IMR-90 (cell line): ENCODE measurements at regions not wholly inside any gene's neighbourhood (a gene's known extent, or its start where the extent isn't known, plus 50 kb on each side); places are given as distances from the start of the nearest gene placed in this dataset.

ENCODE experiments used
- ATAC-seq: fragments of 200-7000 bp; cut with Tn5 transposase; 2 replicates; pipeline ENCODE4 v1.9.1; 2020; ENCODE audit warnings: low read depth, mild to moderate bottlenecking, moderate library complexity
- BruUV-seq: library from RNA; stranded (reverse); fragments of 400-500 nt; replicated peaks from 2 replicates; lab custom pipeline; 2021; lab: Mats Ljungman, UMichigan
- CTCF ChIA-PET: fragments of 300-600 bp; formaldehyde crosslinking; extraction: SDS; loops from one replicate; lab custom pipeline; 2021; ENCODE audit warnings: antibody characterized with exemption; lab: Yijun Ruan, JAX
- POLR2A ChIA-PET: fragments of 300-600 bp; sonication (Branson Sonifier 250); formaldehyde crosslinking; loops from one replicate; lab custom pipeline; 2022; ENCODE audit warnings: antibody characterized with exemption; ENCODE audit not compliant: unreplicated experiment; lab: Charles Lee
- DNase-seq: peaks from one replicate; pipeline ENCODE4 v3.0.0; 2013
- H2AFZ ChIP-seq: replicated peaks from 2 replicates; pipeline ENCODE3; 2013; ENCODE audit warnings: low read length, mild to moderate bottlenecking; ENCODE audit not compliant: poor library complexity
- H2AK5ac ChIP-seq: 2 replicates; pipeline ENCODE4 v1.6.1; 2013; ENCODE audit warnings: low read depth, low read length, inconsistent platforms
- H2AK9ac ChIP-seq: replicated peaks from 2 replicates; pipeline ENCODE3; 2013; ENCODE audit warnings: mild to moderate bottlenecking, low read depth, low read length, moderate library complexity; ENCODE audit not compliant: poor library complexity
- H2BK120ac ChIP-seq: 2 replicates; pipeline ENCODE4 v1.6.1; 2013; ENCODE audit warnings: low read depth, low read length, inconsistent platforms
- H2BK15ac ChIP-seq: 3 replicates; pipeline ENCODE4 v1.6.1; 2013; ENCODE audit warnings: low read depth, low read length, inconsistent platforms
- H2BK20ac ChIP-seq: 2 replicates; pipeline ENCODE4 v1.6.1; 2013; ENCODE audit warnings: low read depth, mild to moderate bottlenecking, inconsistent platforms, low read length, moderate library complexity
- H2BK5ac ChIP-seq: 2 replicates; pipeline ENCODE4 v1.6.1; 2013; ENCODE audit warnings: mild to moderate bottlenecking, low read depth, low read length, inconsistent platforms; ENCODE audit not compliant: poor library complexity, severe bottlenecking
- H3K14ac ChIP-seq: replicated peaks from 2 replicates; pipeline ENCODE4 v1.6.1; 2013; ENCODE audit warnings: low read depth, low read length, inconsistent platforms
- H3K18ac ChIP-seq: 2 replicates; pipeline ENCODE4 v1.6.1; 2013; ENCODE audit warnings: low read depth, low read length, control low read depth
- H3K23ac ChIP-seq: 2 replicates; pipeline ENCODE4 v1.6.1; 2013; ENCODE audit warnings: low read depth, low read length, inconsistent platforms
- H3K27ac ChIP-seq: 2 replicates; pipeline ENCODE4 v1.5.1; 2013; ENCODE audit warnings: mild to moderate bottlenecking, control low read depth, low read length; ENCODE audit not compliant: insufficient read depth
- H3K27me3 ChIP-seq: 2 replicates; pipeline ENCODE4 v1.6.1; 2013; ENCODE audit warnings: low read length; ENCODE audit not compliant: control insufficient read depth, insufficient read depth
- H3K36me3 ChIP-seq: 2 replicates; pipeline ENCODE4 v1.6.1; 2013; ENCODE audit warnings: low read length, mixed read lengths; ENCODE audit not compliant: control insufficient read depth, insufficient read depth
- H3K4ac ChIP-seq: 2 replicates; pipeline ENCODE4 v1.6.1; 2013; ENCODE audit warnings: low read depth, low read length, inconsistent platforms
- H3K4me1 ChIP-seq: 2 replicates; pipeline ENCODE4 v1.6.1; 2013; ENCODE audit warnings: low read length, mixed read lengths; ENCODE audit not compliant: control insufficient read depth, insufficient read depth
- H3K4me2 ChIP-seq: 2 replicates; pipeline ENCODE4 v1.6.1; 2013; ENCODE audit warnings: low read depth, mild to moderate bottlenecking, control low read depth, low read length, moderate library complexity
- H3K4me3 ChIP-seq: 2 replicates; pipeline ENCODE4 v1.5.1; 2013; ENCODE audit warnings: low read depth, mild to moderate bottlenecking, control low read depth, low read length, moderate library complexity; ENCODE audit not compliant: insufficient read depth
- H3K56ac ChIP-seq: 2 replicates; pipeline ENCODE4 v1.6.1; 2013; ENCODE audit warnings: low read length, inconsistent platforms; ENCODE audit not compliant: insufficient read depth; ENCODE audit errors: extremely low read depth
- H3K79me1 ChIP-seq, 2 experiments: 2 replicates each; pipeline ENCODE4 v1.6.1; 2013; ENCODE audit warnings: low read length in 2 of 2, inconsistent platforms in 1 of 2, low read depth in 1 of 2
- H3K9ac ChIP-seq: 2 replicates; pipeline ENCODE4 v1.6.1; 2013; ENCODE audit warnings: low read depth, low read length, control low read depth
- H3K9me1 ChIP-seq: 2 replicates; pipeline ENCODE4 v1.6.1; 2013; ENCODE audit warnings: low read length, inconsistent platforms; ENCODE audit not compliant: insufficient read depth
- H3K9me3 ChIP-seq: 2 replicates; pipeline ENCODE4 v1.6.1; 2013; ENCODE audit warnings: low read length; ENCODE audit not compliant: control insufficient read depth, insufficient read depth
- H4K20me1 ChIP-seq: 2 replicates; pipeline ENCODE4 v1.6.1; 2013; ENCODE audit warnings: low read length, inconsistent platforms; ENCODE audit not compliant: insufficient read depth
- H4K5ac ChIP-seq: 2 replicates; pipeline ENCODE4 v1.6.1; 2013; ENCODE audit warnings: mild to moderate bottlenecking, low read depth, low read length, control low read depth
- H4K8ac ChIP-seq, 2 experiments: 2 replicates each; pipeline ENCODE4 v1.6.1; 2013; ENCODE audit warnings: low read depth in 2 of 2, low read length in 2 of 2, control low read depth in 1 of 2, inconsistent platforms in 1 of 2
- H4K91ac ChIP-seq: 2 replicates; pipeline ENCODE4 v1.6.1; 2013; ENCODE audit warnings: low read depth, low read length, inconsistent platforms; ENCODE audit not compliant: insufficient read depth
- MAFK ChIP-seq: IDR thresholded peaks from 2 replicates; pipeline ENCODE4 v1.6.1; 2012; ENCODE audit warnings: low read depth, low read length, improper control_type of control experiment
- WGBS, 2 experiments: methylation state at CpG; one replicate each; pipeline versions ENCODE4 v1.1.5 to v1.1.7; 2013; ENCODE audit warnings: missing lambda C conversion rate in 2 of 2; ENCODE audit not compliant: insufficient read length in 1 of 2; ENCODE audit errors: extremely low coverage in 2 of 2; 5-methylcytosine and 5-hydroxymethylcytosine counted together
- dilution Hi-C: fragments of 300-500 bp; cut with HindIII; formaldehyde crosslinking; loops from one replicate; pipeline ENCODE4 v1.14.3; 2018; ENCODE audit warnings: low sequenced_read_pairs; ENCODE audit not compliant: unreplicated experiment
- in situ Hi-C: fragments of 300-500 bp; cut with MboI; formaldehyde crosslinking; loops from 3 replicates; pipeline ENCODE4 v1.14.3; 2019; ENCODE audit warnings: low sequenced_read_pairs, inconsistent platforms, mixed read lengths
- intact Hi-C: fragments of 100-400 bp; cut with micrococcal nuclease; formaldehyde crosslinking; loops from 2 replicates; pipeline ENCODE4 v1.10.0; 2022

DNA sequence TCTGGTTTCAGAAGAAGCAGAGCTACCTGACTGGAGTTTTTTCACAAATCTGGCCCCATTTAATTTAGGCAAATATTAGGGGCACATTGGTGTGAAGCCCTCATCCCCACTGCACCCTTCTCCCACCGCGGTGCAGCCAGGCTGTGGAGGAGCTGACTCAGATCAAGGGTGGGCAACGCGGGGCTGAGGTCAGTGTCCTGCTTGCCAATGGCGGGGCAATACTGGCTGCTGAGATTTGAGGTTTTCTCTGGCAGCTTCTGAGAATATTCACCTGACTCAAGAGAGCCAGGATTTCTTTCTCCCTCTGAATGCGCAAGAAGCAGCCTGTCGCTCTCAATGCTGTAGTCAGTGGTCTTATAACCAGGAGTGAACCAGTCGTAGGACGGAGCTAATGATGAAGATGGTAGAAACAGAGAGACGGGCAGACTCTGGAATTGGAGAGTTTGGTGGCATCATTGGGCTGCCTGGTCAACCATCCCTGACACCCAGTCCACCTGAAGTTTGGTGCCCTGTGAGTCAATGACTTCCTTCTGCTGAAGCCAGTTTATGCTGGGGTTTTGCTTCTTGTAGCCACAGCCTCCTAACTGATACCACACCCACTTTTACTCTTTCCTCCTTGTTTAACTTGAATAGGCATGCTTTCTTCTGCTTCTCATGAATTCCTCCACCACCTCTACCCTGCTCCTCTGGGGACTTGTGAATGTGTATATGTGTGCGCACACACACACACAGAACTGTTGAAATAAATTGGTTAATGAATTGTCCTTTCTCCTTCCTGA is 123.7 kb upstream of the CTBP2 start:
- no peak overlapping the region for H3K4me3 ChIP-seq
- no peak overlapping the region for H3K27ac ChIP-seq
- POLR2A ChIA-PET = no interaction called here
- CTCF ChIA-PET = no interaction called here
- H3K4ac ChIP-seq = no peak overlapping the region
- intact Hi-C loops = no loop called here
- no peak overlapping the region for H2BK120ac ChIP-seq
- no peak for TF ChIP-seq MAFK
- H3K9me1 ChIP-seq = no peaks in the 10 kb centered on the region
- H2BK20ac ChIP-seq = no peak overlapping the region
- no peak overlapping the region for H2AFZ ChIP-seq
- H3K23ac ChIP-seq = no peak overlapping the region
- in situ Hi-C loops = no loop called here
- no peak overlapping the region for H2AK5ac ChIP-seq
- 84% methylated on average over 3 of the region's 11 CpGs; no CpG with 5 or more reads in 1 of the 2 experiments for WGBS, 2 experiments
- H3K4me2 ChIP-seq = no peak overlapping the region
- no peak overlapping the region for H4K8ac ChIP-seq
- H3K27me3 ChIP-seq = peaks cover 14% of the 10 kb centered on the region
- DNase-seq (no peak), ATAC-seq (no peak)
- H3K79me1 ChIP-seq = no peaks in the 10 kb centered on the region
- H2BK15ac ChIP-seq = no peak overlapping the region
- no peak overlapping the region for H2BK5ac ChIP-seq
- no TSS peak for BruUV-seq
- no peak overlapping the region for H4K91ac ChIP-seq
- H3K36me3 ChIP-seq = no peaks in the 10 kb centered on the region
- no peak overlapping the region for H3K18ac ChIP-seq
- H2AK9ac ChIP-seq = no peak overlapping the region
- no peaks in the 10 kb centered on the region for H3K9me3 ChIP-seq
- no peak overlapping the region for H3K9ac ChIP-seq
- H4K20me1 ChIP-seq = no peaks in the 10 kb centered on the region
- no peak overlapping the region for H3K56ac ChIP-seq
- no peaks in the 10 kb centered on the region for H3K4me1 ChIP-seq
- no peak overlapping the region for H3K14ac ChIP-seq
- dilution Hi-C loops = no loop called here
- H4K5ac ChIP-seq = no peak overlapping the region
